ENCODE measurements at regions not wholly inside any gene's neighbourhood (a gene's known extent, or its start where the extent isn't known, plus 50 kb on each side); places are given as distances from the start of the nearest gene placed in this dataset.

DNA sequence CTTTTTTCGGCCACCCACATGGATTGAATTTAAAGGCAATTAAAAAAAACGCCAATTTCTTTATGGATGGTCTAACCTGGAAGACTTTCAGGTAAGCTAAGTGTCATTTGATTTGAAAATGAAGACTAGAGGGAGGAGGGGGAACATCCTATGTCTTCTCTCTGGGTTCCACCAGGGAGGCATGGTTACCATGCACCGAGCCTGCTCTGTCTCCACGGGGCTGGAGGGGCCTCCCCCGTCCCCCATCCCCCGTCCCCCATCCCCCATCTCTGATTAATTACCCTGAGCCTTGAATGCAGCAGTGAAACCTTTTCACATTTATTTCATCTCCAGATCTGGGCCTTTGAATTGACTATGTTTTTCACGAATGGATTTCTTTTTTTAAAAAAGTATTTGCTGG is 135.1 kb downstream of the TLR5 start:
- Histone ChIP-seq H3K4me1 (ENCODE audit: low read depth) (no peaks in the 10 kb centered on the region), H3K36me3 (ENCODE audit: low read depth) (no peaks in the 10 kb centered on the region), H3K4me3 (no peak overlapping the region), H3K9me3 (no peaks in the 10 kb centered on the region)
- DNase-seq = no peak
- intact Hi-C loops (cut with DNase I, micrococcal nuclease) = no loop called here
- ATAC-seq = no peak
- TF ChIP-seq, protein P1, sequence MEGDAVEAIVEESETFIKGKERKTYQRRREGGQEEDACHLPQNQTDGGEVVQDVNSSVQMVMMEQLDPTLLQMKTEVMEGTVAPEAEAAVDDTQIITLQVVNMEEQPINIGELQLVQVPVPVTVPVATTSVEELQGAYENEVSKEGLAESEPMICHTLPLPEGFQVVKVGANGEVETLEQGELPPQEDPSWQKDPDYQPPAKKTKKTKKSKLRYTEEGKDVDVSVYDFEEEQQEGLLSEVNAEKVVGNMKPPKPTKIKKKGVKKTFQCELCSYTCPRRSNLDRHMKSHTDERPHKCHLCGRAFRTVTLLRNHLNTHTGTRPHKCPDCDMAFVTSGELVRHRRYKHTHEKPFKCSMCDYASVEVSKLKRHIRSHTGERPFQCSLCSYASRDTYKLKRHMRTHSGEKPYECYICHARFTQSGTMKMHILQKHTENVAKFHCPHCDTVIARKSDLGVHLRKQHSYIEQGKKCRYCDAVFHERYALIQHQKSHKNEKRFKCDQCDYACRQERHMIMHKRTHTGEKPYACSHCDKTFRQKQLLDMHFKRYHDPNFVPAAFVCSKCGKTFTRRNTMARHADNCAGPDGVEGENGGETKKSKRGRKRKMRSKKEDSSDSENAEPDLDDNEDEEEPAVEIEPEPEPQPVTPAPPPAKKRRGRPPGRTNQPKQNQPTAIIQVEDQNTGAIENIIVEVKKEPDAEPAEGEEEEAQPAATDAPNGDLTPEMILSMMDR (IDR thresholded peaks at IDR 0.05) = no peak

- Histone ChIP-seq H3K4me1 (ENCODE audit: low read depth) (no peaks in the 10 kb centered on the region), H3K4me3 (no peak overlapping the region), H3K9me3 (no peaks in the 10 kb centered on the region), H3K36me3 (ENCODE audit: low read depth) (no peaks in the 10 kb centered on the region)
- ATAC-seq = no peak
- TF ChIP-seq, protein P1 (IDR thresholded peaks at IDR 0.05) = no peak
- no peak for DNase-seq
- intact Hi-C loops (cut with DNase I, micrococcal nuclease) = no loop called here
Observed at GRCh38 chr1:223008808-223009207, 134.2 kb downstream of the TLR5 start.

GRCh38 chr1:223009406-223009805 is 133.6 kb downstream of the TLR5 start:
- DNase-seq (no peak), ATAC-seq (no peak)
- no peaks in the 10 kb centered on the region for H3K9me3 ChIP-seq
- H3K4me3 ChIP-seq = no peak overlapping the region
- no peaks in the 10 kb centered on the region for H3K36me3 ChIP-seq (ENCODE audit: low read depth)
- intact Hi-C loops (cut with DNase I, micrococcal nuclease) = no loop called here
- H3K4me1 ChIP-seq (ENCODE audit: low read depth) = no peaks in the 10 kb centered on the region
- TF ChIP-seq, protein P1 (IDR thresholded peaks at IDR 0.05) = no peak

DNA sequence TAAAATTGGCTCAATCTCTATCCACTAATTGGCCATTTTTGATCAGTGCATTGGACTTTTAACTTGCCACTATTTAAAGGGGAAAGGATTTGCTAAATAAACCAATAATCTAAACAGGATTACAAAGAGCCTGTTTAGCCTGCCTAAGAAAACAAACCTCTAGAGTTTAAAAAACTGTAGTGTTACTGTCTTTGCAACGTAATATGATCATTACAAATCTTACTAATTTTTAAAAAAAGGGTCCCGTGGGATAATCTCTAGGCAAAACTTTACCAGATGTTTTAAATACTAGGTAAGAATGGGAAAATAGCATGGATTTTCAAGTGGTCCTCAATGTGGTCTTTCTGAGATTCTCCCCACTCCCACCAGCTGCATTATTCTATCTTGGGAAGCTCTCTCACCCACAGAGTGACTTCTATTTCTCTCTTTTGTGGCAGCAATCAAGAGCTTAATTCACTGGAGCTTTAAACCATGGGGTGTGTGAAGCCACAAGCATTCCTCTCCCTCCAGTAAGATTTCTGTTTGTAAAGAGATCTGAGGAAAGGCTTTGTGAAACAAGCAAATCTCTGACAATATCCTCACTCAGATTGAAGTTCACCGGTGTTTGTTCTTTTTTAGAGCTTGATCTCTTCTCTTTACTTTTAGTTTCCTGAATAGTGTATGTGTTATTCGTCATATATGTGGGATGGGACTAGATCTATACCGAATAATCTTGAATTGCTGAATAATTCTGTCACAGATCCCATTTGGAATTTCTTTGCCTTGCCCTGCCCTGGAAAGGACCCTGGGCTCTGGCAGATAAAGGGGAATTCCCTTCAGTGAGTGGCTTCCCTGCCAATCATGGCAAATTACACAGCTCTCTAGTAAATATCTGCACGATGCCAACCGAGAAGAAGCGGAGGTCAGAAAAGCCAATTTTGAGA is 132.2 kb downstream of the TLR5 start:
- Histone ChIP-seq H3K36me3 (ENCODE audit: low read depth) (no peaks in the 10 kb centered on the region), H3K4me3 (no peak overlapping the region), H3K9me3 (no peaks in the 10 kb centered on the region), H3K4me1 (ENCODE audit: low read depth) (no peaks in the 10 kb centered on the region)
- TF ChIP-seq, protein P1 (IDR thresholded peaks at IDR 0.05) = no peak
- DNase-seq (no peak), ATAC-seq (no peak)
- intact Hi-C loops (cut with DNase I, micrococcal nuclease) = no loop called here

DNA sequence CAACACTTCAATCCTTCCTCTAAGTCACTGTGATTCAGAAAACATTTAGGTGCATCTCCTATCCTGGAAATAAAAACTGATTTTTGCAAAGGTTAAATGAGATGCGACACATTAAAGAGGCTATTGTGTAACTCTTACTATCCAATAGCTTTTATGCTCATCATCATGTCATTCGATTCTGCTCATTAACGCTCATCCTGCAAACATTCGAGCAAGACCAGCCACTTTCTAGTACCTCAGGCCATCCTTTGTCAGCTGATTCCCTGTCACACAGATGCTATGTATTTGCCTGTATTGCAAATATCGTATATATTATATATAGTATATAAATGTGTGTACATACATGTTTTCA is 131.6 kb downstream of the TLR5 start:
- Histone ChIP-seq H3K36me3 (ENCODE audit: low read depth) (no peaks in the 10 kb centered on the region), H3K4me3 (no peak overlapping the region), H3K4me1 (ENCODE audit: low read depth) (peaks cover 4% of the 10 kb centered on the region), H3K9me3 (no peaks in the 10 kb centered on the region)
- ATAC-seq (no peak), DNase-seq (no peak)
- TF ChIP-seq, protein P1 (IDR thresholded peaks at IDR 0.05) = no peak
- intact Hi-C loops (cut with DNase I, micrococcal nuclease) = no loop called here
